ENCODE measurements at regions not wholly inside any gene's neighbourhood (a gene's known extent, or its start where the extent isn't known, plus 50 kb on each side); places are given as distances from the start of the nearest gene placed in this dataset.
"Not testable (repeated sequence)": the region's sequence is repeated elsewhere in the genome, so short reads cannot be mapped to it uniquely, and the experiment has no call there.

DNA sequence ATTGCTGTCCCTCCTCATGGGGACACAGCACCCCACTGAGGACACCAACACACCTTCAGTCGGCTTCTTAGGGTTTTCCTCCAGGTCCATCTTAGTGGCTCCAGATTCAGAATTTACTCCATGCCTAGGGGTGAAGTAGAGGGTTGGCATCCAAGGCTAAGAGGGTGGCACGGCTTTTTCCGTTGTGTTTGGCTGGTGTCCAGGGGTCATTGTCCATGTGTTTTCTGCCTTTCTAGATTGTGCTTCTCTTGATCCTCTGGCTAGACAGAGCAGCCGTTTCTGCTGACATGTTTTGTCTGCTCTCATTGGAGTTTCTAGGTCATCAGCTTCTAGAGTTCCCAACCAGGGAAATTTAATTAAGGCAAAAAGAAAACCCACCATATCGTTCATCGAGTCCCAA lies 291.6 kb upstream of the CELF2 start:
- no peak for DNase-seq (ENCODE audit: extremely low read depth in 1 of 2, low read depth in 1 of 2)

DNA sequence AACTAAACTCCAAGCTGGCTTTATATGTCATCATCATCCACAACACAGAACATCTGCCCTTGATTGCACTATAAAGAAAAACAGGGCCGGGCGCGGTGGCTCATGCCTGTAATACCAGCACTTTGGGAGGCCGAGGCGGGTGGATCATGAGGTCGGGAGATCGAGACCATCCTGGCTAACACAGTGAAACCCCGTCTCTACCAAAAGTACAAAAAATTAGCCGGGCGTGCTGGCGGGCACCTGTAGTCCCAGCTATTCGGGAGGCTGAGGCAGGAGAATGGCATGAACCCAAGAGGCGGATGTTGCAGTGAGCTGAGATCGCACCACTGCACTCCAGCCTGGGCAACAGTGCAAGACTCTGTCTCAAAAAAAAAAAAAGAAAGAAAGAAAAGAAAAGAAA lies 290.3 kb upstream of the CELF2 start:
- not testable (repeated sequence) for DNase-seq (ENCODE audit: extremely low read depth in 1 of 2, low read depth in 1 of 2)

DNA sequence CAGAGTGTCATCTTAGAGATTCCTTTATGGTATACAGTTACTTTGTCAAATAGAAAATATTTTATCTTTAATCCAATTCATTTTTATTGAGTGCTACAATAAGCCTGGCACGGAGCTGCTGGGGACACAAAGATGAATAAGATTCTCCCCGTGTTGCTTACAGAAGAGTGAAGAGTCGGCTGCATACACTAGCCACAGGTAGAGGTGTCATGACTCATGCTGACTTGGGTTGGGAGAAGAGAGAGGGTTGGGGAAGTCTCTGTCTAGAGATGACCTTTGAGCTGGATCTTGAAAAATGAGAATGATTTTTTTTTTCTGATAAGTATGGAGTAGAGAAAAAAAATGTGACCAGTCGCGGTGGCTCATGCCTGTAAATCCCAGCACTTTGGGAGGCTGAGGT lies 289.9 kb upstream of the CELF2 start:
- DNase-seq (ENCODE audit: extremely low read depth in 1 of 2, low read depth in 1 of 2): no peak

DNA sequence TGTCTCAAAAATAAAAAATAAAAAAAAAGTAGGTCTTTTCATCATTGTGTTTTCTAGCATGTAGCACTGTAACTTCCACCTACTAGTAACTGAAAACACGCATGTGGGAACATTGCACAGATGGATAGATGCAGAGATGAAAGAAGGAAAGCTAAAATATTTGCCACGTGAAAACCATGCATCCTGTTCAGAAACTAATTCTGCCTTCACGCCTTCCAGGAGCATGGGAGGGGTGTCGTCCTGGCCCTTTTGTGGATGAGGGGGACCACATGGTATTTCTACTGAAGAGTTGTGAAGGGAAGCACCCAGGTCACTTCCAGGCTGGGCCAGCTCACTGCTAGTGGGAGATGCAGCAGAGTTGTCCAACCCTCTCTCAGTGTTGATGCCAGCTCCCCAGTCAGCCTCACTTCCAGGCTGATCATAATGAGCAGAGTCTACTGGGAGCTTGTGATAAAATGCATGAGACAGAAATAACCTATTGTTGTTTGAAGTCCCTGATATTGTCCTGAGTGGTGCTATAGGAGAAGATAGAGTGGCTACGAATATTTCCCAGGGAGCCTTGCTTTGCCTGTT lies 287.1 kb upstream of the CELF2 start:
- DNase-seq (ENCODE audit: extremely low read depth in 1 of 2, low read depth in 1 of 2): no peak

DNA sequence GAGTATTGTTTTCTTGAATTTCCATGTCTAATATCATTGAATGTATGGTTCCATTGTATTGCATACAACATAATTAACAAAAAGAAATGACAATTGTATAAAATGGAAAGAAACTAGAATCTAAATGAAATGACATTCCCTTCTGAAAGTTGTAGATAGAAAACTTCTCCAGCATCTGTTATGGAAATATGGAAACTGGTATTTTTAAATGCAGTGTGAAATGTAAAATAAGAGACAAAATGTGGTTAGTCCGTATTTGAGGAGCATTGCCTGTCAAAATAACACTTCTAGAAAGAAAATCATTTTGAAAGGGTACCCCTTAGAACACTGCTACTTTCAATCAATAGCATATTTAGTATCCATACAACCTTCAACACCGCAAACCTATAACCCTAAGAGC lies 286.3 kb upstream of the CELF2 start:
- no peak for DNase-seq (ENCODE audit: extremely low read depth in 1 of 2, low read depth in 1 of 2)

DNA sequence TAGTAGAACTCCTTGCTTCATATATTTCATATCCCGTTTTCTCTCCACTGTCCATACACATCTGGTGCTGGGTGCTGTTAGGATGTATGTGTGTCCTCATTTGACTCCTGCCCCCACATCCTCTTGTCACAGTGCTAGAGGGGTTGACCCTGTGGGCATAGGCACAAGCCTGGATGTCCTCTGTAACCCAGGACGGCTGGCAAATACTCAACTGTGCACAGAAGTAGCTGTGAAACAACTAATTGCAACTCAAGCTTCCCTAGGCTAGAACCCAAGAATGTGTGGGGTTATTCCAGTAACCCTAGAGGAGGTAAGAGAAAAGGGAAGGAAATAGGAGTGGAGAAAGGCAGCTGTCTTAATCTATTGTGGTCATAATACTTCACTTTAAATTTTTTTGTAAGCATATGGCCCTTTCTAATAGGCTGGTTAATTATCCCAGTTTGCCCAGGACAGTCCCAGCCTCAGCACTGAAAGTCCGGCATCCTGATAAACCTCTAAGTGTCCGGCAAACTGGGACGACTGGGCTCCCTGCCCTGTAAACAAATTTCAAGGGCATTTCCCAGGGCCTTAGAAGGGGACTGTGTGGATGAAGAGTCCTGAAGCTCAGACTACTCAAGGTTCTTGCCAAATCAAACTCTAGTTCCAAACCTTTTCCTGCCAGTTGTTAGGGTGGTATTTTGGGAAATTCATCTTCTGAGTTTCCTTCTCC lies 283.2 kb upstream of the CELF2 start:
- DNase-seq (ENCODE audit: extremely low read depth in 1 of 2, low read depth in 1 of 2): no peak

DNA sequence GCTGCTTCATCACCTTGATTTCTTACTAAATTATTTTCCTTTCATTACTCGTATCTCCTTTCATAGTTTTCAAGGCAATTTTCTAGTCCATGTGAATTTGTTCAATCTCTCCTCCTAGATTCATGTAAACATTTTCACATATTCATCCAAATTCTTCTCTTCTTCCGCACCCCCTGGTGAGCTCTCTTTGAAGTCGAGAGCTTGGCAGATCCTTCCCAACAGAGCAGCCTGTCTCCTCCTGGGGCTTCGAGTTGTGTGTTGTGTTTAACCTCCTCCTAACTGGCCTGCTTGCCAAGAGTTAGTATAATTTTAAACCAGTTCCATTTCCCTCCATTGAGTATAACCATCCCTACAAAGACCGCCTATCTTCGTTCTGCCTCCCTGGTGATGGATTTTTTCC lies 272.4 kb upstream of the CELF2 start:
- no peak for DNase-seq (ENCODE audit: extremely low read depth in 1 of 2, low read depth in 1 of 2)

DNA sequence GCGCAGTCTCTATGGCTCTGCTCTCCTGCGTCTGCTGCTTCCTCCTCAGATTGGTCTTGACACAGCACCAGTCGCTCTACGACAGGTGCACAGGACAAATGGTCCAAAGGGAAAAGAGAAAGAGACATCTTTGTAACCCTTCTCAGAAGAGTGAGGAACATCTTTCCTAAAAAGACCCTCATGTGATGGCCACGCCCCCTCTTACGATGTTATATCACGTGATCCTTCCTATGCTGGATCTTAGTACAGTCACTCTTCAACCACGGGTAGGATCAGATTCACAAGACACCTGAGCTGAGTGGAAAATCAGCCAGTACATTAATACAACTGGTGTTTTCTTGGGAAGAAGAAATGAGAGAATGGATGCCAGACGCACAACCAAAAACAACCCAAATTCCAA lies 262.2 kb upstream of the CELF2 start:
- no peak for DNase-seq (ENCODE audit: extremely low read depth in 1 of 2, low read depth in 1 of 2)

DNA sequence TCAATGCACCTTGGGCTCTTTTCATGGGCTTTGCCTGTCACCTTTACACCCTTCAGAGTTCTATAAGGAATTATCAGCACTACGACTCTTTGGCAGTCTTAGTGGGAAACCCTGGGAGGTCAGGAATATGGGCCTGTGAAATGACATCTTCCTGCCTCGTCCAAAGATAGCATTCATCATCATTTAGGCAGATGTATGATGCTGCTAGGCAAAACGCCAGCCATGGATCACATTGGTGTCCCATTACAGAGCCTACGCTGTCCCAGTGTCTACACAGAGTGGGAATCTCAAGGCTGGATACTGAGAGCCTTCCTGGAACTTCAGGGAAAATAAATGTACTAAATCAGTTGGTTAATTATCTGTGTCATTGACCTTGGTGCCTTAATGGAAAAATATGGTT lies 259.4 kb upstream of the CELF2 start:
- DNase-seq (ENCODE audit: extremely low read depth in 1 of 2, low read depth in 1 of 2): no peak

DNA sequence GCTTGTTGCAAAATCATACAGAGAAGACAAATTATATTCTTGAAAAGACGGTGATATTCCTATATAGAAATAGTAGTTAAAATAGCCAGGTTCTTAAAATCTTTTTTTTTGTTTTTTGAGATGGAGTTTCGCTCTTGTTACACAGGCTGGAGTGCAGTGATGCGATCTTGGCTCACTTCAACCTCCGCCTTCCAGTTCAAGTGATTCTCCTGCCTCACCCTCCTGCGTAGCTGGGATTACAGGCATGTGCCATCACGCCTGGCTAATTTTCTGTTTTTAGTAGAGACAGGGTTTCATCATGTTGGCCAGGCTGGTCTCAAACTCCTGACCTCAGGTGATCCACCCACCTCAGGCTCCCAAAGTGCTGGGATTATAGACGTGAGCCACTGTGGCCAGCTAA lies 257.9 kb upstream of the CELF2 start:
- not testable (repeated sequence) for DNase-seq (ENCODE audit: extremely low read depth in 1 of 2, low read depth in 1 of 2)

DNA sequence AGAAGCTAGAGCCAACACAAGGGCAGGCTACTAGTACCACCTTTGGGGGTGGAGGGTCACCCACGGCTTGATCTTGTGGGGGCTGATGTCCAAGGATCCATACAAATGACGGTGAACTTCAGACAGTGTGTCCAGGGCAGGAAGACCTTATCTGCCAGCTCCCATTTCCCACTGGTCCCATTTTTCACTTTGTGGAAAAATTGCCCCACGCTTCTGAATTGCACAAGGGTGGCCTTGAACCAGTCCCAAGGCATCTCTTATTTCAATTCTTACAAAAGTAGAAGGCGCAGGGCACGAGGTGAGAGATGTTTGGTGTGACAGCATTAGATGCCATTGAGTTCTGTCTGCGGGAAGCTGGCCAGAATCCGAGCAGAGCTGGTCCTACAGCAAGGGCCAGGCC lies 252.7 kb upstream of the CELF2 start:
- DNase-seq (ENCODE audit: extremely low read depth in 1 of 2, low read depth in 1 of 2): no peak

DNA sequence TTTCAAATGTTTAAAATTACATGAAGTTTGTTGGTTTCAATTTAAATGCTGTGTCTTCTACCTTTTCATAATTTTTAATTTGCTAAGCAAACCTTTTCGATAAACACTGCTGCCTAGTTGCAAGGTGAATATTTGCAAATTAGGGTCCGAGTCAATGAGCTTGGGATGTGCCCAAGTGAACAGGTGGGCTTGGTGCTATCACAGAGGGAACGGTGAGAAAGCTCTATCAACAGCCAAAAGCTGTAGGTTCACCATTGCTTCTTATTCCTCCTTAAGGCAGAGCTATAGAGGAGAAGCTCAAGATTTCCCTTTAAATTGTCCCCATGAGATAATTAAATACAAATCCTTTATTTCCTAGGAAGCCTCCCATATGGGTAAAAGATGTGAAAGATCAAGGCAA lies 245.3 kb upstream of the CELF2 start:
- DNase-seq (ENCODE audit: extremely low read depth in 1 of 2, low read depth in 1 of 2): no peak

DNA sequence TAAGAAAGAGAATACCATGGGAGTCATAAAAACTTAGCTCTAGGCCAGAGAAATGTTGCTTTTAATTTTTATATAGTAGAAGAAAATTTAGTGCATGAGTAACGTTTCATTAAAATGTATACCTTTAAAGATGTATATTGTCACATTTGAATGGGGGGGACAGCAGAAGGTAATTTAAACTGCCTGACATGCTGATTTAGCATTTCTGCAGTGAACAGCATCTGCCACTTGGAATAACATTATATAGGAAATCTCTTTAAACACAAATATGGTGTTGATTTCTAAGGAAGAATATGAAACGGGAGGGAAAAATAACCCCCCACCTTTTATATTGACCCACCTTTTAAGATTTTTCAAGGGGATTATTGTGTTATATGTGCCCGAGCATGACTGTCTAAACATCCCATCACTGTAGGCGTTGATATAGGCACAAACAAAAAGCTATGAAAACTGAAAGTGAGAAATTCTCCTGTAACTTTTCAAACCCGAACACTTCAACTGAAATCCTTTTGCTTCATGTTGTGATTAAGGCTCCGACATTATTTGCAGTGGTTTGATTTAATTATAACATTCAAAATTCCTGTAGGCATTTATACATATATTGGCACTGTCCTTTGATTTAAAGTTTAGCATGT lies 244.7 kb upstream of the CELF2 start:
- no peak for DNase-seq (ENCODE audit: extremely low read depth in 1 of 2, low read depth in 1 of 2)

DNA sequence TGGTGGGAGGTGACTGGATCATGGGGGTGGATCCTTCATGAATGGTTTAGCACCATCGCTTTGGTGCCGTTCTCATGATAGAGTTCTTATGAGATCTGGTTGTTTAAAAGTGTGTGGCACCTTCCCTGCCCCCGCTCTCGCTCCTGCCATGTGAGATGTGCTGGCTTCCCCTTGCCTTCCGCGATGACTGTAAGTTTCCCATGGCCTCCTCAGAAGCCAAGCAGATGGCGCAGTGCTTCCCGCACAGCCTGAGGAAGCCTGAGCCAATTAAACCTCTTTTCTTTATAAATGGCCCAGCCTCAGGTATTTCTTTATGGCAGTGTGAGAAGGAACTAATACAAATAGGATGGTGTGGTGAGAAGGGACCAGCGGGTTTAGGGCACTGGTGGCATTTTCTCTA lies 243.3 kb upstream of the CELF2 start:
- DNase-seq (ENCODE audit: extremely low read depth in 1 of 2, low read depth in 1 of 2): no peak

DNA sequence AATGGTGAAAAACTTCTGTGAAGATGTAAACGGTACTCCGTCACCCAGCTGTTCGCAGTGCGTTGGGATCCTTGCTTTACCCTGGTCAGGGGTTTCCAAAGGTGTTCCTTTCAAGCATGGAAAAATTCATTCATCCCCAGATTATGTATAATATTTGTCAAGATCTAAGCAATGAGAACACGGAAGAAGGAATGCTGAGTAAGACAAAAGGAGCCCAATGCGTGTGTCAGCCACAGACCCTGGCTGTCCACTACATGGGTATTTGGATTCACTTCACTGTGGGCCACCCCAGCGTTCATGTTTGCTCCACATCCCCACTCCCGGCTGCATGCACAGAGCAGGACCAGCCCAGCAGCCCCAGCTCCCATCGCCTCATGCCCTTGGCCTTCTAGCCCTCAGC lies 241.3 kb upstream of the CELF2 start:
- no peak for DNase-seq (ENCODE audit: extremely low read depth in 1 of 2, low read depth in 1 of 2)

DNA sequence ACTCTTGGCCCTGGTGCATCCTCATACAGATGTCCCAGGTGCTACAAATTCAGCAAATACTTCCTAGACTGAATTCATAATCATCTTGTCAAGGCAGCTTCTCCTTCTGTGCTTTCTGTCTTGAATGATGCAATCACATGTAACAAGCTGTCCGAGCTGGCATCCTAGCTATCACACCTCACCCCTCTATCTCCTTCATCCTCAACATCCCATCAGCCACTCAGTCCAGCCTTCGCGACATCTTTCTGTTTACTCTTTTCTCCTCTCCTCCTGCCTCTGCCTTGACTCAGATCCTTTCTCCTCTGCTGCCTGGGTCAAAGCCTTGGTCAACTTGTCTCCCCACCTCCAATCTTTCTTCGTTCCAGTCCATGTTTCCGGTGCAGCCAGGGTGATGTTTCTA lies 240.4 kb upstream of the CELF2 start:
- DNase-seq (ENCODE audit: extremely low read depth in 1 of 2, low read depth in 1 of 2): no peak

DNA sequence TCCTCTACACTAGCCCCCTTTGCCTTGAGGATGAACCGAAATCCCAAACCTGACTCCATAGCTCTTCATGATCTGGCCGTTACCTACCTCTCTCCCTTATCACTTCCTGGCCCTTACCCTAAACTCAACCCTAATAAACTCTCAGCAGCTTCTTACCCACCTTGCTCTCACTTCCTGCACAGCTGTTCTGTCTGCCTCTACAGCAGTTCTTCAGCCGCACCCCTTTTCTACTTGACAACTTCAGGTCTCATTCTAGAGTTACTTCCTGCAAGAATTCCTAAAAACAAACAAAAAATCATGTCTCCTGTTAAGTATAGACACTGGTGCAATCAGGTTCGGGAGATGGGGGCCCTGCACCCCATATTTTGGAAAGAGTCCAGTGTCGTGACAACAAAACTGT lies 239.9 kb upstream of the CELF2 start:
- no peak for DNase-seq (ENCODE audit: extremely low read depth in 1 of 2, low read depth in 1 of 2)

DNA sequence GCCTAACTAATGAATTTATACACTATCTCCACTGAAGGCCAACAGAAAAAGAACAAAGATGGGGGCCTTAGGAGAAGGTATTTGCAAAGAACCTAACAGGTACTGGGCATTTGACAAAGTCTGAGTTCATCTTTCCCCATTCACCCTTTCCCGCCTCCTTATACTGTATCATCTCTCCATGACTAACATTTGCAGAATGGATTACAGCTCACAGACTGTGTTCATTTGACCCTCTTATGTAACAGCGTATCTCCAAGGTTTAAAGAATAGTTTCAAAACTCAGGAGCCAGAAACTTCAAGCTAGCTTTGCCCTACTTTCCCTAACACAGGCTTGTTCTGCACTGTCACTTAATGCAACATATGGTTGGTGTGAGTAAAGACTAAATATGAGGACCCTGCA lies 238.7 kb upstream of the CELF2 start:
- no peak for DNase-seq (ENCODE audit: extremely low read depth in 1 of 2, low read depth in 1 of 2)

DNA sequence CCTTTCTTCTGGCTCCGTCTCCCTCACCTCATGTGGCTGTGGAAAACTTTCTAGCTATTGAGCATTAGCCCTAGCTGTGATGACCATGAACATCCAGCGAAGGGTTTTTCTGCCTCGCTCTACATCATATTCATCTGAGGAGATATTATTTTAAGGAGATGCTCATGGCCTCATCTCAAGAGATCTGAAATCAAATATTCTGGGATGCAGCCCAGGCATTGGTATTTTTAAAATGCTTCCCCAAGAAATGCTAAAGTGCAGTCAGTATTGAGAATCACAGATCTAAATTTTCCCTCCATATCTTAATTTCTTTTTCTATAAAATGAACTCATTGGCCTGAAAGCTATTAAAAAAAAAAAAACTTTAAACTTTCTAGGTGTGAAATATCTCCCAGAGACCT lies 238.2 kb upstream of the CELF2 start:
- no peak for DNase-seq (ENCODE audit: extremely low read depth in 1 of 2, low read depth in 1 of 2)

DNA sequence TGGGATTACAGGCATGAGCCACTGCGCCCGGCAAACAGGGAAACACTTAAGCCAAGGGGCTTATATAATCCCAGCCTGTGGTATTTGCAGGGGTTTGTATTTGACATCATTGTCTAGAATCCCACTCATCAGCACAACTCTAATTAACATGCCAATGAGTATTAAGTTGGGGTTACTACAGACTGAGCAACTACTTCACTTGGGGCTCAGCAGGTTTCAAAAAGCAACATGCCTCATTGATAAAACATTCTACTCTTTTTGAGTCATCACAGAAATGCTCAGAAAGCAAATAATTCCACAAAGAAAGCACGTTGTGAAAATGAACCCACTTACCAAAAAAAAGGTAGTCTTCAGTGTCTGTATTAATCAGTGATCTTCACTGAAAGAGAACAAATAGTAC lies 236.9 kb upstream of the CELF2 start:
- DNase-seq (ENCODE audit: extremely low read depth in 1 of 2, low read depth in 1 of 2): no peak

DNA sequence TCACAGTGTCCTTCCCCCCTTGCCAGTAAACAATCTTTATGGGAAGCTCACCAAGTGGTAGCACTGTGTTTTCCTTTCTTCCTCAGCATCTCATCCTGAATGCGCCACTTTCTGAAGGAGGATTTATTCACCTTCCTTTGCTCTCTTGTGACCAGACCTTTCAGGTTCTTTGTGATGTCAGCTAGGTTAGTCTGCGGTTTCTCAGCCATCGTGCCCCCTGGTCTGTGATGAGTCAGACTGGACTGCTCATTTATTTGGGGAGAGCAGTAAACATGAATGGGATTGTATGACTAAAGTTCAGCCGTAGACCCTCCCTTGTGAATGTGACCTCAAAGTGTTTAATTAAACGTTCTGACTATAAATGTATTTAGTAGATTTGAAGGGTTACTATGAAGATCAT lies 235.1 kb upstream of the CELF2 start:
- DNase-seq (ENCODE audit: extremely low read depth in 1 of 2, low read depth in 1 of 2): no peak

DNA sequence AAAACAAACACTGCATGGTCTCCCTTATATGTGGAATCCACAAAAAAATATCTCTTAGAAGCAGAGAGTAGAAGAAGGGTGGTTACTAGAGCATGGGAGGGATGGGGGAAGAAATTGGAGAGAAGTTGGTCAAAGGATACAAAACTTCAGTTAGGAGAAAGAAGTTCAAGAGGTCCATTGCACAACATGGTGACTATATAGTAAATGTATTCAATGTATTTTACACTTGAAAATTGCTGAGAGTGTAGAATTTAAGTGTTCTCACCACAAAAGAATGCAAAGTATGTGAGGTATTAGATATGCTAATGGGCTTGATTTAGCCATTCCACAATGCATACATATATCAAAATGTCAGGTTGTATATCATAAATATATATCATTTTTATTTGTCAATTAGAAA lies 232.0 kb upstream of the CELF2 start:
- DNase-seq (ENCODE audit: extremely low read depth in 1 of 2, low read depth in 1 of 2): no peak
